Testis (tissue), 2 donors: ENCODE measurements at regions not wholly inside any gene's neighbourhood (a gene's known extent, or its start where the extent isn't known, plus 50 kb on each side); places are given as distances from the start of the nearest gene placed in this dataset.

Experiments used
- CTCF ChIP-seq, 3 experiments: fragments of 450-650 bp in 2 of 3; fragments of 200-600 bp in 1 of 3; sonication (generic) in 1 of 3; IDR thresholded peaks; one replicate each; pipeline ENCODE4 v1.5.1; 2016 to 2019; ENCODE audit warnings: antibody characterized with exemption in 3 of 3, mild to moderate bottlenecking in 2 of 3, moderate library complexity in 1 of 3
- POLR2A ChIP-seq: fragments of 450-650 bp; IDR thresholded peaks from one replicate; pipeline ENCODE4 v1.6.1; 2017; ENCODE audit warnings: antibody characterized with exemption, mild to moderate bottlenecking, moderate library complexity

- no peak for TF ChIP-seq CTCF (IDR thresholded peaks at IDR 0.05)
- no peak for TF ChIP-seq POLR2A
Observed at GRCh38 chr9:99475401-99476065, 253.5 kb downstream of the SEC61B start.
